Renal cortex interstitium (tissue), 11 donors: ENCODE measurements at regions not wholly inside any gene's neighbourhood (a gene's known extent, or its start where the extent isn't known, plus 50 kb on each side); places are given as distances from the start of the nearest gene placed in this dataset.

ENCODE experiments used
- DNase-seq, 11 donors: peaks; one replicate each; pipeline ENCODE4 v3.0.0-alpha.2; 2013; ENCODE audit warnings: low read depth in 9 of 11, low spot score in 4 of 11; ENCODE audit errors: extremely low read depth in 1 of 11

DNA sequence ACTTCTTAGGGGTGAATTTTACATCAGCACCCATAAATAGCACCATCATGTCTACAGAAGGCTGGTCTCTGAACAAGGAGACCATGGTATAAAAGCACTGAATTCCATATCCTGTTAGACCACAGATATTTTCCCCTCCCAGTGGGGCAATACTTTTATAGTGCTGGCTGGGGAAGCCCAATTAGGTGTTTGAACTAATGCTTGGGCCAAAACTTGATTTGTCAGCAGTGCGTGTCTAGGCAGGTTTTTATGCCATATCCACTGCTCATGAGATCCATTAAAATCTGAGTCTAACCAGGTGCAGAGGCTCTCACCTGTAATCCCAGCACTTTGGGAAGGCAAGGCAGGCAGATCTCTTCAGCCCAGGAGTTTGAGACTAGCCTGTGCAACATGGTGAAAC, 623.0 kb downstream of the NPHP4 start:
- DNase-seq, result no peak

DNA sequence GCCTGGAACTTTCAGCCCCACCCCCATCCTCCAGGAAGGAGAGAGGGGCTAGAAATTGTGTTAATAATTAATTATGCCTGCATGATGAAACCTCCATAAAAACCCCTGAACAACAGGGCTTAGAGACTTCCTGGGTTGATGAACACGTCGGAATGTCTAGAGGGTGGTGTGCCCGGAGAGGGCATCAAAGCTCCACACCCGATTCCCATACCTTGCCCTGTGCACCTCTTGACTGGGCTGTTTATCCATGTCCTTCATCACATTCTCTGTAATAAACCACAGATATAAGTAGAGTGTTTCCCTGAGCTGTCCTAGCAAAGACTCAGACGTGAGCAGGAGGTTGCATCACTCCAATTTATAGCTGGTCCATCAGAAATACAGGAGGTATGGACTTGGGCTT, 624.0 kb downstream of the NPHP4 start:
- no peak for DNase-seq

DNA sequence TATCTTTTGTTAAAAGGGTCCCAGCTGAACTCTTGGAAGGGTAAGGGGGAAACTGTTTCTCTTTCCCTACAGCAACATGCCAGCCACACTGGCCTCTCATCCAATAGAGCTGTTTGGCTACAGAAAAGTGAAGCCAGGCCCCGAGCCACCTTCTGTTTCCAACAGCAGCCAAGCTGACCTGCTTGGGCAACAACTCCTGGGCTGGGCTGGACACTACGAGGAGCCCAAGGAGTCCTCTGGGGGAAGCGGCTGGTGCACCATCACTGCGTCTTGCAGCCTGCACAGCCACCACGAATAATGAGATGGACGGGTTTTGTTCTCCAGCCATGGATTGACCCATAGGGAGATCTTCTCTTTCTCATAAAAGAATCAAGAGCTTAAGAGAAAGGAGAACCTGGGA, 624.9 kb downstream of the NPHP4 start:
- DNase-seq, result no peak

DNA sequence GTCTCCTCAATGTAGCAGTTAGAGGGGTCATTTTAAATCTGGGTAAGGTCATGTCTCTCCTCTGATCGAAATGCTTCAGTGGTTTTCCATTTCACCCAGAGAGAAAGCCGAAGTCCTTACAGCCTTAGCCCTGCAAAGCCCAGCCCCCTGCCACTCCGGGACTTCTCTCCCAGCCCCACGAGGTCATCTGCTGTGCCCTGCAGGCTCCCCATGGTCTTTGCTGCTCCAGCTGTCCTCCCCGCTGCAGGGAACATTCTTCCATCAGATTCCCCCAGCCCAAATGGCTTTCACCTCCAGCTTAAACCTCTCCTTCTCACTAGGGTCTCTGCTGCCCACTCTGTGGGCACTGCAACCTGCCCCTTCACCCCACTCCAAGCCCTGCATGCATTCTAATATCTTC, 626.5 kb downstream of the NPHP4 start:
- DNase-seq, result no peak

DNA sequence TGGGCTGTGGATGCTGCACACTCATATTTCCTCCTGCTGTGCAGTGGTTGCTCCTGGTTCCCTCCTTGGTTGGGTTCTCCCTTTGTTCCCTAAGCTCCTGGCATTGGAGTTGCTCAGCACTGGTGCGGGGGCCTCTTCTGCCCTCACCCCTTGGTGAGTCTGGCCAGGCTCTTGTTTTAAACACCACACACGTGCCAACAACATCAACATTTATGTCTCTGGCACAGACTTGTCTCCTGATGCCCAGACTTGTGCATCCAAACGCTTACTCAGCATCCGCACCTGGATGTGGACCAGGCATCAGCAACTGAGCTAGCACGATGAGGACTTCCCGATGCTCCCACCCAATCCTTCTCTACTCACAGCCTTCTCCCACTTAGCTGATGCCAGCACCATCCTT, 627.6 kb downstream of the NPHP4 start:
- no peak for DNase-seq

DNA sequence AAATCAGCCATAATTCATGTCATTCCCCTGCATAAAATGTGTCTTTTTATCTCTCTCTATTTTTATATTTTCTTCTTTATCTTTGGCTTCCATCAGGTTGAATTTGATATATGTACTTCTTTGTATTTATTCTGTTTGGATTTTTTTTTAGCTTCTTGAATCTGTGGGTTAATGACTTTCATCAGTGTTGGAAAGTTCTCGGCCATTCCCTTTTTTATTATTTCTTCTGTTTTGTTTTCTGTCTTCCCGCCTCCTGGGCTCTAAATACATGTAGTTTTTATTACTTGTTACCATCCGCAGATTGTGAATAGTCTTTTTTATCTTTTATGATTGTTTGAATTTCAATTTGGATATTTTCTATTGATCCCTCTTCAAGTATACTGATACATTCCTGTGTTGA, 637.5 kb downstream of the NPHP4 start:
- no peak for DNase-seq

DNA sequence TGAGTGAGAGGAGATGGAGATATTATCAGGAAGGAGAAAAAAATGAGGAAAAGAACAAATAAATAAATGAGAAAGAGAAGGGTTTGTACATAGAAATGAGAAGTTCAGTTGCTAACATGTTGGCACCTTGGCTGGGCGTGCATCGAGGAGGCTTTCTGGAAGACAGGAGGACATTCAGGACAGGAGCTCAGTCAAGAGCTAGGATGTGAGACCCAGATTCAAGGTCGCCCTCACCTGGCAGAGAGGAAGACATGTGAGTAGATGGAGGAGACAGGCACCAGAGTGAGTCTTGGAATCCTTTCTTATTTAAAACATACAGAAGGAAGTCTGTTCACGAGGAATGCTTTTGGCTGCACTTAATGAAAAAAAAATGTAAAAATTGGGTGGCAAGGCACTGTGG, 640.9 kb downstream of the NPHP4 start:
- no peak for DNase-seq

DNA sequence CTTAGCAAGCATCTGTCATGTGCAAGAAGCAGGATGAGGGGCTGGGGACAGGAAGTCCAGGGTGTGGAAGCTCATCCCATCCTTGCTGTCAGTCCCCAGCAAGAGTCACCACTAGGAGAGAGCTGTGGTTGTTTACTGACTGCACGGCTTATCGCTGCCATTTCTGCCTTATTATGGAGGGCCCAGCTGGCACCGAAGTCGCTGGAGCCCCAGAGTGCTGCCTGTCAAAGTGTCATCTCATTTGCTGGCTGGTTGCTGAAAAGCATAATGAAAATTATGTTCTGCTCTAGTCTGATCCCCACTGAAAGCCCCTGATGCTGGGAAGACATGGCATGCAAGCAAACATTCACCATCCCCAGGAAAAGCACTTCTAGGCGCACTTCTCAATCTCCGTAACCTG, 642.7 kb downstream of the NPHP4 start:
- no peak for DNase-seq

DNA sequence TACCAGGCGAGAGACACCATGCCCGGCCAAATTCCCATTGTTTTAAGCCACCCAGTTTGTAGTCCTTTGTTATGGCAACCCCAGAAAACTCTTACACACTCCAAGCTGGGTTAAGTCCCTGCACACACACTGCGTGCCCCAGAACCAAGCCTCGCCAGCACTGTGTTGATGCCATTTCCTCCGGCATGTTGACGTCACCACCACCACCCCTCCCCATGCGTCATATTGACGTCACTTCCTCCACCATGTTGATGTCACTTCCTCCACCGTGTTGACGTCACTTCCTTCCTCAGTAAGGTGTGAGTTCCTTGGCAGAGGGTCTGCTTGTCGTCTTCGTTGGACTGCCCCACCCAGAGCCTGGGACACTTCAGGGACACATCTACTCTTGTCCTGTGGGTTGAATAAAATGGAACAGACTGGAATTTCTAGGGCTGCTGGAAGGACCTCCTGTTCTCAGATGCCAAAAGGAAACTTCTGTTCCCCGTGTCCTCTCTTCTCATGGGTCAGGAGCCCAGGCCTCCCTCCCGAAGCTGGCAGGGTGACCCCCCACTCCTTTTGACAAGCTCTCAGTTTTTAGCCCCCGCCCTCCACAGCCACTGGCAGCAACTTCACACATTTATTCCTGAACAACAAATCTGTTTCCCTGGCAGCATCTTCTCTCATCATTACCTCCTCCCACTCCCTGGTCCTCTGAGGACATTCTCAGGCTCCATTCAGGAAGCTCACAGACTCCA, 643.3 kb downstream of the NPHP4 start:
- DNase-seq, result no peak

DNA sequence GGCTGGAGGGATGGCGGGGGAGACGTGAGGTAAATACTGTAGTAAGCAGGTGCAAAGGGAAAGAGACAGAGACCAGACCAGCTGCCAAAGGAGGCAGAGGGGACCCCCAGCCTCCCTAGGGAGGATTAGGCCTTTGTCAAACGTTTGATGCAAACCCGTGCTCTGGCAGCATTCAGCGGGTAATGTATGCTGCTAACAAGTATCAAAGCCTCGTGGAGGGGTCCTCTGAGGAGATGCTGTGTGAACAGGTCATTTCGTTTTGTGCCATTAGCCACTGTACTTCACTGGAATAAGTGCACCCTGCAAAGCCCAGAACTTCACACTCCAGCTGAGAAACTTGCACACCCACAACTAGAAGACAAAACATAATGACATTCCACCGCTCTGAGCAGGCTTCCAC, 644.5 kb downstream of the NPHP4 start:
- no peak for DNase-seq

DNA sequence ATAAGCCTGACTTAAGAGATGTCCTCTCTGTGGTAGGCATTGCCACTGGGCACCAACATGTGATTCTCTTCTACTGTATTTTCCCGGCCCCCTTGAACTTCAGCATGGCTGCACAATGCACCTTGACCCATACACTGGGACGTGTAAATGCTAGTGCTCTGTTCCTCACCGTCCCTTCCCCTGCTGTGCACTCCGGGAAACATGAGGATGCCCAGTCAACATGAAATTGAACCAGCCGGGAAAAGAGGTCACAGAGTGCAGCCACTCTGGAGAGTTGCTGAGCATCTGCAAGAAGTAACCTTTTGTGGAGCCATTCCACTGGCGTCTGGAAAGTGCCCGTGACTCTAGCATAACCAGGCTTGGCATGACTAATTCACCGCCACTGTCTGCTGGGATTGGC, 646.7 kb downstream of the NPHP4 start:
- DNase-seq, result no peak

DNA sequence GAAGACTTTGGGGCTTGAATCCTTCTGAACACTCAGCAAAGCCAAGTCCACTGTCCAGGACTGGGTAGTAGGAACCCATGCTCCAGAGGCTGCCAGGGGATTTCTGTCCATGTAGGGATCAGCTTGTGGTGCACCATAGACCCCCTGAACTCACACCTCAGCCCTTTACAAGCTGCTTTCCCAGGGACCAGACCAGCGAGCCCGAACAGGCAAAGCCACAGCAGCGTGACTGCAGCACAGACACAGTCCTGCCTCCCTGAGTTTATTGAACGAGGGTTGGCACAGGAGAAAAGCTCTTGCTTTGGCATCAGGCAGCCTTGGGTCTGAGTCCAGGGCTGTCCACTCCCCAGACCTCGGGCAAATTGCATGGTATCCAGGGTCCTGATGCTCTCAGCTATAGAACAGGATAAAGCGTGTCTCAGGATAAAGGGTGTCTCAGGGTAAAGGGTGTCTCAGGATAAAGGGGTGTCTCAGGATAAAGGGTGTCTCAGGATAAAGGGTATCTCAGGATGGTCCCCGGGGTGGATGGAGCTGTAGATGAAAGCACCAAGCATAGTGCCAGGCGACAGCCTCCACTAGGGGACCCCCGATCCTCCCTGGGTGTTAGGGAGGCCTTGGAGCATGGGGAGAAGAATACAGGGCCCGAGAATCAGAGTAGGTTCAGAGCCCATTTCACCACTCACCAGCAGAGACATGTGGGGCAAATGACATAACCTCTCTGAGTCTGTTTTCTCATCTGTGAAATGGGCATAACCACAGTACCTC, 648.8 kb downstream of the NPHP4 start:
- DNase-seq, result no peak

DNA sequence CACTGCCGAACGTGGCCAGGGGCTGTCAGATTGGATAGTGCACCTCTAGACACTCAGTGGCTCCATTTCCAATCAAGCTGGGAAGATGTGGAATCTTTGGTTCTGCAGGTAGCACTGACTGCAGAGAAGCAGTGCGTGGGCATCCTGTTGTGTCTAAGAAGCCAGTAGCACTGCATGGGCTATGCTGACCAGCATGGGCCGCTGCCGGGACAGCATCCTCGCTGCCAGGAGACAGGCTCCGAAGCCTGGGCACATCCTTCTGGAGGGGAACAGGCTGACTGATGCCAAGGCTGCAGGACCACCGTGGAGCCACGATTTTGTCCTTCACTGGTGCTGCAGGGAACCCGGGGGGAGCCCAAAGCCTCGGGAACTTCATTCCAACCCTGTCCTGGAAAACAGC, 649.4 kb downstream of the NPHP4 start:
- no peak for DNase-seq

DNA sequence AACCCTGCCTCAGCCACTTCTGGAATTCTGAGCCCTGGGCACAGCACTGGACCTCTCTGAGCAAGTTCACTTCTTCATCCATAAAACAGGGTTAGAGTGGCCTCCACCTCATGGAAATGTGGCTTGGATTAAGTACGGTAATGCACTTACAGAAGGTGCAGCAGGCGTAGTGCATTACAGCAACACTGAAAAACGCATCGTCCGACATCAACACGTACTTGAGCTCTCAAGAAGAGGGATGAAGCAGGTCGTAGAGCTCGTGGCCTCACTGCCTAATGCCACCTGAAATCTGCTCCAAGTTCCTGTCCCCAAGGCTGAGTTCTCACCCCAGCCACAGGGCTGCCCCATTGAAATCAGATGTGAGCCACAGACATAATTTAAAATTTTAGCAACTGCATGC, 650.1 kb downstream of the NPHP4 start:
- no peak for DNase-seq

DNA sequence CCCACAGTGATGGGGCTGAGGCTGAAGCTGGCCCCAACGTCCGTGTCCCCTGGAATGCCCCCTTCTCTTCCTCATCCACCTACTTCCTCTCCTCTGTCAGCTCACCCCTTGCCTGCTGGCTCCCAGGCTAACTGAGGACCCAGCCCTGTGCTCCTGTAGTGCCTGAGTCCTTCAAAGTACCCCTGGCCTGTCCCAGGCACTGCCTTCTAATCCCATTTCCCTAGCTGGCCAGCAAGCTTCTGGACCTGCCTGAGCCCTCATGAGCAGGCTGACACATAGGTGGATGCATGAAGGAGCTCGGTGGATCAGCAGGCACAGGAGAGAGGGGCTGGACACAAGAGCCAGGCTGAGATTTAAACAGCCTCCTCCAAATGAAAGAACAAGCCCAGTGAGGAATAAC, 650.8 kb downstream of the NPHP4 start:
- DNase-seq, result no peak

DNA sequence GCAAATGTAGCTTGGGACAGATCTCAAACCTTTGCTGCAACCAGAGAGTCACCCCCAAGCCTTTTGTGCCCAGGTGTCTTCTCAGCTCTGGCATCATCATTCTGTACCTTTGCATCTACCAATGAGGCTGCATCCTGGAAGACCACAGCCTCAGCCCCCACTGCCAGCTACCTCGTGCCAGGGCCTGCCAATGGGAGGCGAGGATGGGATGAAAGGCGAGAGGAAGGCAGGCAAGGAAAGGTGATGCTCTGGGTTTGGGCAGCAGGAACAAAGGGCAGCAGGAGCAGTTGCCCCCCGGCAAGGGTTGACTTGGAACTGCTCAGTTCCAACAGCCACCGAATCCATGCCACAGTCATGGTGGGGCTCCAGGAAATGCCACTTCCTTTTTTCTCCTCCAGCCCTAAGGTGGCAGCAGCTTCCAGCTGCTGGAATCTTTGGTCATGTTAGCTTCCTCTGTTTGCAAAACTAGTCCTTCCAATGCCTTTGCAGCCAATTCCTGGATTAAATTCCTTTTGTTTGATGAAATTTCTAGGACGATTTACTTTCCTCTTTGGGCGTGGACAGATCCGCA, 651.6 kb downstream of the NPHP4 start:
- no peak for DNase-seq

DNA sequence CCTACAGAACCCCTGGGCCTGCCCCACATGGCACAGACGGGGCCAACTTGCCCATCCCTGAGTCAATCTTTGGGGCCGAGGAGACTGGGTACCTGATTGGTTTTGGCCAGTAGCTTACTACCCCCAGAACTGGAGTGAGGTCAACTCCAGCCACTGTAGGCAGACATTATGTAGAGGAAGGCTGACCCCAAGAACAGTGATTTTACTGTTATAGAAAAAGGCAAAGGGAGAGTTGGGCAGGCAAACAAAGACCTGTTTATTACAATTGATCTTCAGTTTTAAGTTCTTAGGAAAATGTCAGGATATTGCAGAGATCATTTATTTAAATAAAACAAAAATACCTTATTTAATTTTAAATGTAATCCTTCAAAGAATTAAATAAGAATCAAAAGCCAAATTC, 653.8 kb downstream of the NPHP4 start:
- no peak for DNase-seq

DNA sequence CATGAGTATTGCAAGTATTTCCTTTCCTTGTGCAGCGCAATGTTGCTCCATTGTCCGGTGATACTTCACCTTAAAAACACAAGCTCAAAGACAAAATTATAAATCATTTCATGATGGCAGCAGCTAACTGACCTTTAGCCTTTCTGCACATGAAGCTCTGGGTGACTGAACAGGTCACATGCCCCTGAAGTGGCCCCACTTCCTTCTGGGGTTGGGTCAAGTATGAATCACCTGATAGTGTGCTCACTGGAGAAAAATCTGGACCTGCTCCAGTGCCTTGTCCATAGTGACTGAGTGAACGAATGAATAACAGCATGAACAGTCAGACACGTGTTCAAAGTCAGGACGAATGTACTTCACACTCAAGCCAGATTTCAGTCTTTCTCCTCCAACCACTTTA, 658.9 kb downstream of the NPHP4 start:
- no peak for DNase-seq

DNA sequence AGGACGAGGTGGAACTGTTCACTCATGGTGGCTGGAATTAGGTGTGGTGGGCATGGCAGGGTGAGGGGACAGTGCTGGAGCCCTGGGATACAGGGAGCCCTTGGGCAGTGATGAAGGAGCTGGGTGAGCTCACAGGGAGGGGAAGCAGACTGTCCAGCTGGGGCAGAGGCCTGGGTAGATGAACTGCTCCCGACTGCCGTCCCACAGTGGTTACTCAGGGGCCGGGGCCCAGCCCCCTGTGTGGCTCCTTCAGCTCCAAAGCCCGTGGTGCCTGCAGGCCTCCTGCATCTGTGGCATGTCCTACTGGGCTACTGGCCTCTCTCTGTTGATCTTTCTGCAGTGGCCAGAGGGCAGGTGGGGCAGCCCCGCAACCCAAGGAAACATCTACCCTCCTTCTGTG, 661.1 kb downstream of the NPHP4 start:
- no peak for DNase-seq

DNA sequence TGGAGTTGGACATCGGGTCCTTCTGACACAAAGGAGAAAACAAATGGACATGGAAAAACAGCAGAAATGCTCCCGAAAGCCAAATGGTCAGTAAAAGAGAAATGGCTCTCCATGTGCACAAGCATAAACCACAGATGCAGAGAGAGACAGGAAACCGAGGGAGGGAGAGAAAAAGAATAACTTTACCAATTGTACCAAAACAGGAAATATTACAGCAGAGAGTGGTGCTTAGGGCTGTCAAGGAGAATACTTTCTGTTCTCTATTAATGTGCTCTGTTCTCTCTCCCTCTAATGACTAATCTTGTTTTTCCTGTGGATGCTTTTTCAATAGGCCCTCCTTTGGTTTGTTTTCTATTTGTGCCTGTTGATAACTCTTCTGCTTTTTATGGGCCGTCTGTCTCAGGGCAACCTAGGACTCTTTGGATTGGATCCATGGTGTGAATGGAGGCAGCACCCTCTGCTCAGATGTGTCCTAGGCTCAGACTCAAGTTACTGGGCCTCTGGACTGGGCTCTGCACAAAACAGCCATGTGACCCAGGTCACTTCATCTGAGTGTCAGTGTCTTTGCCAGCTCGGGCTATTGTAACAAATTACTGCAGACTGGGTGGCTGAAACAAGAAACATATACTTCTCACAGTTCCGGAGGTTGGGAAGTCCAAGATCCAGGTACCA, 663.0 kb downstream of the NPHP4 start:
- DNase-seq, result no peak
